ENCODE measurements at regions not wholly inside any gene's neighbourhood (a gene's known extent, or its start where the extent isn't known, plus 50 kb on each side); places are given as distances from the start of the nearest gene placed in this dataset.

DNA sequence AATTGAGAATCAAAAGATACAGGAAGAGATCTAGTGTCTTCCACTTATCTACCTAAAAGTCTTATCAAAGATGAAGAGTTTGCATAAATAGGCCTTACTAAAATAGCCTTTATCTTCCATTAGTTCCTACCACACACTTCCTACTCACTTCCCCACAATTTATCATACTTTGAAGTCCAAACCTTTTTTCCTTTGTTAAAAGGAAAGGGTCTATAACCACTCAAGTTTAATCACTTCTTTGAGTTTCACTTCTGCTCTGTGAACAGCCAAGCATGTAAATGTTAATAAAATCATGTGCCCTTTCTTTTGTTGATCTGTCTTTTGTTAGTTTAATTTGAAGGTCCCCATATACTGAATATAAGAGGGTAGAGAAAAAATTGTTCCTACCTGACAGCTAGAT lies 114.5 kb downstream of the PHLDA1 start:
- no peak overlapping the region for H3K9ac ChIP-seq
- no peak for DNase-seq
- no peaks in the 10 kb centered on the region for H3K36me3 ChIP-seq (ENCODE audit: low read depth)
- H3K9me3 ChIP-seq (ENCODE audit: low read depth), result no peaks in the 10 kb centered on the region
- no peaks in the 10 kb centered on the region for H3K9me2 ChIP-seq (ENCODE audit: insufficient read depth)
- H3K27ac ChIP-seq, result no peak overlapping the region
- H2AFZ ChIP-seq, result no peak overlapping the region
- TF ChIP-seq EZH2 (IDR thresholded peaks at IDR 0.05; ENCODE audit: insufficient read depth, poor library complexity, severe bottlenecking) (no peak), EZH2phosphoT487 (IDR thresholded peaks at IDR 0.05; ENCODE audit: insufficient read depth, low read depth) (no peak)
- no peak overlapping the region for H3K4me3 ChIP-seq
- no peak overlapping the region for H3K4me2 ChIP-seq (ENCODE audit: unreplicated experiment)
- no peaks in the 10 kb centered on the region for H3K27me3 ChIP-seq (replicated peaks; ENCODE audit: insufficient read depth)
- no peaks in the 10 kb centered on the region for H3K4me1 ChIP-seq (ENCODE audit: insufficient read depth)
- H4K20me1 ChIP-seq (ENCODE audit: insufficient read depth), result no peaks in the 10 kb centered on the region
- no peaks in the 10 kb centered on the region for H3K79me2 ChIP-seq (ENCODE audit: insufficient read depth)
- H3F3A ChIP-seq (ENCODE audit: insufficient read depth), result no peaks in the 10 kb centered on the region
- in situ Hi-C loops (cut with MboI), result no loop called here

DNA sequence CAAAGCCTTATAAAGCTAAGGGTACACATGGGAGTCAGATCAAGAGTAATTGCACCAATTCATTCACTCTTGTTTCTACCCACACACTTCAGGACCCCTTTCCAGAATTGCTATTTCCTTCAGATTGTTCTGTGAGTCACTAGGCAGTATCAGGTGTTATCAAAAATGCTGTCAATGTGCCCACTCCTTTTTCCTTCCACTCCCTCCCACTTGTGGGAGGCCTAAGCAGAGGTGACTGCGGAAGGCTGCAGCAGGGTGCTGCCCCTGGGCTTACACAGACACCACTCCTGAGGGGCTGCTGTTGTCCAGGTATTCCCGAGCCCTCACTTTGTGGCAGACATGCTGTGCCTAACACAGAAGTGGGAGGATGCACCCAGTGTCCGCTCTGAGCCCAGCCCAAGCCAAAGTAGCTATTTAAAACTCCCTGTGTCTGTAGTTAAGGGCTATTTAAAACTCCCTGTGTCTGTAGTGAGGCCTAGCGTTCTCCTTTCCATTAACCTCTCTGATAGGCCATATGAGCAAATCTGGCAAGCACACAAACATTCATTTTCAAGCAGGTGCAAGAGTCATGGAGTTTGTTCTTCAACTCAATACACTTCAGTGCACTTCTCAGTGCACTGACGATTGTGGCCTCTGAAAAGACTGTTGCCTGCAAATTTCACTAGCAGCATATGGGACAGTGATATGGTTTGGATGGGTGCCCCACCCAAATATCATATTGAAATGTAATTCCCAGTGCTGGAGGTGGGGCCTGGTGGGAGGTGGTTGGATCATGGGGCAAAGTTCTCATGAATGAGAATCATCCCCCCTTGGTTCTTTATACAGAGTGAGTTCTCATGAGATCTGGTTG lies 117.8 kb downstream of the PHLDA1 start:
- in situ Hi-C loops (cut with MboI), result no loop called here
- no peak for DNase-seq
- TF ChIP-seq EZH2phosphoT487 (IDR thresholded peaks at IDR 0.05; ENCODE audit: insufficient read depth, low read depth) (no peak), EZH2 (IDR thresholded peaks at IDR 0.05; ENCODE audit: insufficient read depth, poor library complexity, severe bottlenecking) (no peak)

DNA sequence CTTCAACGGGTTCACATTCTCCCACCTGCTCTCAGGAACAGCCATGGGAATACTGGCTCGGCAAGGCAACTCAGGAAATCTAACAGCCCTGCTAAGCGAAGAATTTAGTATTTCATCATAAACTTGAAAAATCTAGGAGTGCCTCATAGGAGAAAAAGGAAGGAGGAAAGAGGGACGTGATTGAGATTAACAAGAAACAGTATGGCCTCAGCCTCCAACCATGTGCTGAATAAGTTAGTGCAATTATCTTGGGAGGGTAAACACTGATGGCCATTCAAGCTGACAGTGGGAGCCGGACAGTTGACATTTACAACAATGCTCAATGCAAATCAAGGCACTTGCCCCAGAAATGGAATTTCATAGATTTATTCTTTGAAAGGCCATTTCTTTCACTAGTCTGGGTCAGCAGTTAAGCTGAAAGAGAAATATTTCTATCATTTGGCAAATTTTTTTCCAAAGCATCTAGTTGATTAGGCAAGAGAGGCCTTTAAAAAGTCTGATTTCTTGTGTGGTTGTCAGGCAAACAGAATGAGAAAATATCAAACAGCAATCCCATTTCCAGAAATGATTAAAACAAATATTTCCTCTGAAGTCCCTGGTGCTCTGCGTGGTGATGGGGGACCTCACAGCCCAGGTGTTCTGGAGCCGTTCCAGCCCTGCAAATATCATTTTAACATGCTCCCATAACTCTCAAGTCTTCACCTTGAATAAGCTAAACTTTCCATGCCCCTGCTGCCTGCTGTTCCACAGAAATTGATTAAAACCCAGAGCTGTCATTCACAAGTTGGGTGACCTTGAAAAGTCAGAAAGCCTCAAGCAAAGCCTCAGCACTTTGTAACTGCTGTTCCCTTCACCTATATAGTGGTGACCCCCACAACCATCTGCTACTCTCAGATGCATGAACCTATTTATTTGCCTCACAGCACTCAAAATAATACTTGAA lies 121.6 kb downstream of the PHLDA1 start:
- 63 to 73% methylated on average over 7 of the region's 7 CpGs for WGBS, 2 experiments (ENCODE audit: low coverage in 1 of 2, low lambda C conversion rate in 2 of 2, missing lambda C conversion rate in 2 of 2)
- TF ChIP-seq EZH2phosphoT487 (IDR thresholded peaks at IDR 0.05; ENCODE audit: insufficient read depth, low read depth), result no peak
- TF ChIP-seq EZH2 (IDR thresholded peaks at IDR 0.05; ENCODE audit: insufficient read depth, poor library complexity, severe bottlenecking), result no peak
- Histone ChIP-seq H3F3A (ENCODE audit: insufficient read depth) (0 out of 2 replicates have a peak, but pooled peaks cover 5% of the 10 kb centered on the region), H3K4me2 (ENCODE audit: unreplicated experiment) (no peak overlapping the region), H3K9ac (no peak overlapping the region), H3K79me2 (ENCODE audit: insufficient read depth) (no peaks in the 10 kb centered on the region), H3K36me3 (ENCODE audit: low read depth) (no peaks in the 10 kb centered on the region), H3K9me3 (ENCODE audit: low read depth) (no peaks in the 10 kb centered on the region), H3K27me3 (replicated peaks; ENCODE audit: insufficient read depth) (no peaks in the 10 kb centered on the region), H3K27ac (no peak overlapping the region), H3K4me3 (no peak overlapping the region), H2AFZ (no peak overlapping the region), H3K4me1 (ENCODE audit: insufficient read depth) (peaks cover 8% of the 10 kb centered on the region; the same call in 1 of the 2 replicates), H3K9me2 (ENCODE audit: insufficient read depth) (no peaks in the 10 kb centered on the region), H4K20me1 (ENCODE audit: insufficient read depth) (no peaks in the 10 kb centered on the region)
- in situ Hi-C loops (cut with MboI), result no loop called here
- no peak for DNase-seq

More for the DNA sequence above, 117.8 kb downstream of the PHLDA1 start:
- H3F3A ChIP-seq (ENCODE audit: insufficient read depth), result 0 out of 2 replicates have a peak, but pooled peaks cover 2% of the 10 kb centered on the region
- no peaks in the 10 kb centered on the region for H4K20me1 ChIP-seq (ENCODE audit: insufficient read depth)
- H3K4me1 ChIP-seq (ENCODE audit: insufficient read depth), result peaks cover 8% of the 10 kb centered on the region; the same call in 1 of the 2 replicates
- H3K36me3 ChIP-seq (ENCODE audit: low read depth), result no peaks in the 10 kb centered on the region
- H3K9me2 ChIP-seq (ENCODE audit: insufficient read depth), result no peaks in the 10 kb centered on the region
- no peak overlapping the region for H3K4me3 ChIP-seq
- WGBS, 2 experiments (ENCODE audit: low coverage in 1 of 2, low lambda C conversion rate in 2 of 2, missing lambda C conversion rate in 2 of 2), result 94 to 96% methylated on average over 5 of the region's 5 CpGs
- no peak overlapping the region for H2AFZ ChIP-seq
- H3K27me3 ChIP-seq (replicated peaks; ENCODE audit: insufficient read depth), result no peaks in the 10 kb centered on the region
- H3K4me2 ChIP-seq (ENCODE audit: unreplicated experiment), result no peak overlapping the region
- H3K79me2 ChIP-seq (ENCODE audit: insufficient read depth), result no peaks in the 10 kb centered on the region
- H3K27ac ChIP-seq, result no peak overlapping the region
- no peaks in the 10 kb centered on the region for H3K9me3 ChIP-seq (ENCODE audit: low read depth)
- H3K9ac ChIP-seq, result no peak overlapping the region

DNA sequence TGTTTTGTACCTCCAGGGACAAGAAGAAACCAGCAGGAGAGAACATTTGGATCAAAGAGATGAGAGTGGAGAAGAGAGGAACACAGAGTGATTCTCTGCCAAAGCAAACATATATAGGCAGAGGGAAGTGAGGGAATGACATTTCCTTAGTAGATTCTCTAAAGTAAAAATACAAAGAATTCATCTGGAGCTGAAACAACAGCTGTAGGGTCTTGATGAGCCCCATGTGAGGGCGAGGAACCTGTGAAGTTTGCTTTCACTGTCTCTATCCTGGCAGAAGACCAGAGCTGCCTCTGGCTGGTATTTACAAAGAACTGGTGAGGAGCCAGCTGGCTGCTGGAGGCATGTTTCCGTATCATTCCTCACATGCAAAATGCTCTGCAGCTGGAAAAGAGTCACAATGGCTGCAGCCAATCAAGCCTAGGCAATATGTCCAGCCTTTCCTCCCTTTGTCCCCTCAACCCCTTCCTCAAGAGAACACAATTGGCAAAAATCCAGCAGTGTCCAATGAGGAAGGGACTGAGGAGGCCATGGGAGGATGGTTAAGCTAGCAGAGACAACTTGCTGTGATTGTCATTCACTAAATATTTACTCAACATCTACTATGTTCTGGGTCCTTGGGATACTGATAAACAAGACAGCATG lies 122.5 kb downstream of the PHLDA1 start:
- no peaks in the 10 kb centered on the region for H3K79me2 ChIP-seq (ENCODE audit: insufficient read depth)
- no peak overlapping the region for H3K9ac ChIP-seq
- no peaks in the 10 kb centered on the region for H4K20me1 ChIP-seq (ENCODE audit: insufficient read depth)
- in situ Hi-C loops (cut with MboI), result no loop called here
- no peak overlapping the region for H3K27ac ChIP-seq
- H2AFZ ChIP-seq, result no peak overlapping the region
- H3K27me3 ChIP-seq (replicated peaks; ENCODE audit: insufficient read depth), result no peaks in the 10 kb centered on the region
- TF ChIP-seq EZH2 (IDR thresholded peaks at IDR 0.05; ENCODE audit: insufficient read depth, poor library complexity, severe bottlenecking), result no peak
- no peaks in the 10 kb centered on the region for H3K36me3 ChIP-seq (ENCODE audit: low read depth)
- 24 to 26% methylated on average over 2 of the region's 2 CpGs for WGBS, 2 experiments (ENCODE audit: low coverage in 1 of 2, low lambda C conversion rate in 2 of 2, missing lambda C conversion rate in 2 of 2)
- peaks cover 8% of the 10 kb centered on the region; the same call in 1 of the 2 replicates for H3K4me1 ChIP-seq (ENCODE audit: insufficient read depth)
- no peaks in the 10 kb centered on the region for H3K9me2 ChIP-seq (ENCODE audit: insufficient read depth)
- peak; percentile 82 for DNase-seq
- no peak overlapping the region for H3K4me2 ChIP-seq (ENCODE audit: unreplicated experiment)
- no peaks in the 10 kb centered on the region for H3K9me3 ChIP-seq (ENCODE audit: low read depth)
- H3F3A ChIP-seq (ENCODE audit: insufficient read depth), result 0 out of 2 replicates have a peak, but pooled peaks cover 5% of the 10 kb centered on the region
- H3K4me3 ChIP-seq, result no peak overlapping the region
